GM18505 (cell line): ENCODE measurements at regions not wholly inside any gene's neighbourhood (a gene's known extent, or its start where the extent isn't known, plus 50 kb on each side); places are given as distances from the start of the nearest gene placed in this dataset.

Experiments used
- ATAC-seq: cut with Tn5 transposase; IDR thresholded peaks from one replicate; pipeline ENCODE4 v1.9.1; 2021; ENCODE audit not compliant: unreplicated experiment
- POLR2A ChIP-seq: IDR thresholded peaks from 4 replicates; pipeline ENCODE4 v1.6.1; 2011; ENCODE audit warnings: borderline replicate concordance; ENCODE audit not compliant: insufficient read depth, insufficient read length; ENCODE audit errors: extremely low read depth

GRCh38 chr12:98007963-98008362 is 507.4 kb upstream of the TMPO start:
- ATAC-seq: no peak
- TF ChIP-seq POLR2A: no peak

- no peak for TF ChIP-seq POLR2A
- ATAC-seq: no peak
These were observed 501.8 kb upstream of the TMPO start for GRCh38 chr12:98013560-98013959.

GRCh38 chr12:98018836-98019235 is 496.6 kb upstream of the TMPO start:
- no peak for ATAC-seq
- TF ChIP-seq POLR2A: no peak

GRCh38 chr12:98020376-98020775 is 495.0 kb upstream of the TMPO start:
- no peak for TF ChIP-seq POLR2A
- ATAC-seq: no peak

- ATAC-seq: no peak
These were observed 492.4 kb upstream of the TMPO start for GRCh38 chr12:98022961-98023360.

GRCh38 chr12:98037401-98038140 is 477.8 kb upstream of the TMPO start:
- no peak for TF ChIP-seq POLR2A
- ATAC-seq: no peak

More at GRCh38 chr12:98022961-98023360, 492.4 kb upstream of the TMPO start:
- TF ChIP-seq POLR2A: no peak

GRCh38 chr12:98042668-98043067 is 472.7 kb upstream of the TMPO start:
- no peak for TF ChIP-seq POLR2A

GRCh38 chr12:98045395-98045794 is 470.0 kb upstream of the TMPO start:
- ATAC-seq: no peak
- no peak for TF ChIP-seq POLR2A

More at GRCh38 chr12:98042668-98043067, 472.7 kb upstream of the TMPO start:
- ATAC-seq: no peak

- no peak for ATAC-seq
- TF ChIP-seq POLR2A: no peak
These were observed 467.1 kb upstream of the TMPO start for GRCh38 chr12:98048326-98048725.

- no peak for ATAC-seq
These were observed 462.2 kb upstream of the TMPO start for GRCh38 chr12:98053202-98053601.

GRCh38 chr12:98057701-98058100 is 457.7 kb upstream of the TMPO start:
- no peak for ATAC-seq
- TF ChIP-seq POLR2A: no peak

More at GRCh38 chr12:98053202-98053601, 462.2 kb upstream of the TMPO start:
- TF ChIP-seq POLR2A: no peak

GRCh38 chr12:98058213-98058612 is 457.2 kb upstream of the TMPO start:
- TF ChIP-seq POLR2A: no peak
- ATAC-seq: no peak

GRCh38 chr12:98058838-98059237 is 456.6 kb upstream of the TMPO start:
- no peak for ATAC-seq
- no peak for TF ChIP-seq POLR2A

GRCh38 chr12:98059659-98060343 is 455.6 kb upstream of the TMPO start:
- no peak for TF ChIP-seq POLR2A
- no peak for ATAC-seq
